ENCODE measurements at regions not wholly inside any gene's neighbourhood (a gene's known extent, or its start where the extent isn't known, plus 50 kb on each side); places are given as distances from the start of the nearest gene placed in this dataset.

- TF ChIP-seq POLR2A (IDR thresholded peaks at IDR 0.05) (no peak), POLR2AphosphoS5 (IDR thresholded peaks at IDR 0.05) (no peak)
Measured at GRCh38 chr2:236501531-236501930, 68.1 kb upstream of the ACKR3 start.

All from sigmoid colon (tissue), 4 donors.